ENCODE measurements at regions not wholly inside any gene's neighbourhood (a gene's known extent, or its start where the extent isn't known, plus 50 kb on each side); places are given as distances from the start of the nearest gene placed in this dataset.
"Not testable (repeated sequence)": the region's sequence is repeated elsewhere in the genome, so short reads cannot be mapped to it uniquely, and the experiment has no call there.

- Histone ChIP-seq H3K9me3 (no peaks in the 10 kb centered on the region), H3K27me3 (replicated peaks; ENCODE audit: insufficient read depth) (no peaks in the 10 kb centered on the region), H3K4me3 (no peak overlapping the region), H3K27ac (no peak overlapping the region), H3K4me1 (replicated peaks) (no peaks in the 10 kb centered on the region), H3K36me3 (no peaks in the 10 kb centered on the region)
- 69% methylated on average over 3 of the region's 3 CpGs for WGBS
- intact Hi-C loops (cut with DNase I) = no loop called here
- TF ChIP-seq POLR2AphosphoS5 (IDR thresholded peaks at IDR 0.05) (no peak), POLR2A (IDR thresholded peaks at IDR 0.05) (no peak)
- TF ChIP-seq, protein P1, sequence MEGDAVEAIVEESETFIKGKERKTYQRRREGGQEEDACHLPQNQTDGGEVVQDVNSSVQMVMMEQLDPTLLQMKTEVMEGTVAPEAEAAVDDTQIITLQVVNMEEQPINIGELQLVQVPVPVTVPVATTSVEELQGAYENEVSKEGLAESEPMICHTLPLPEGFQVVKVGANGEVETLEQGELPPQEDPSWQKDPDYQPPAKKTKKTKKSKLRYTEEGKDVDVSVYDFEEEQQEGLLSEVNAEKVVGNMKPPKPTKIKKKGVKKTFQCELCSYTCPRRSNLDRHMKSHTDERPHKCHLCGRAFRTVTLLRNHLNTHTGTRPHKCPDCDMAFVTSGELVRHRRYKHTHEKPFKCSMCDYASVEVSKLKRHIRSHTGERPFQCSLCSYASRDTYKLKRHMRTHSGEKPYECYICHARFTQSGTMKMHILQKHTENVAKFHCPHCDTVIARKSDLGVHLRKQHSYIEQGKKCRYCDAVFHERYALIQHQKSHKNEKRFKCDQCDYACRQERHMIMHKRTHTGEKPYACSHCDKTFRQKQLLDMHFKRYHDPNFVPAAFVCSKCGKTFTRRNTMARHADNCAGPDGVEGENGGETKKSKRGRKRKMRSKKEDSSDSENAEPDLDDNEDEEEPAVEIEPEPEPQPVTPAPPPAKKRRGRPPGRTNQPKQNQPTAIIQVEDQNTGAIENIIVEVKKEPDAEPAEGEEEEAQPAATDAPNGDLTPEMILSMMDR (IDR thresholded peaks at IDR 0.05) = no peak
- DNase-seq (ENCODE audit: low spot score) = no peak
Observed at GRCh38 chr11:57937431-57937830, 86.2 kb upstream of the OR9Q1 start.

DNA sequence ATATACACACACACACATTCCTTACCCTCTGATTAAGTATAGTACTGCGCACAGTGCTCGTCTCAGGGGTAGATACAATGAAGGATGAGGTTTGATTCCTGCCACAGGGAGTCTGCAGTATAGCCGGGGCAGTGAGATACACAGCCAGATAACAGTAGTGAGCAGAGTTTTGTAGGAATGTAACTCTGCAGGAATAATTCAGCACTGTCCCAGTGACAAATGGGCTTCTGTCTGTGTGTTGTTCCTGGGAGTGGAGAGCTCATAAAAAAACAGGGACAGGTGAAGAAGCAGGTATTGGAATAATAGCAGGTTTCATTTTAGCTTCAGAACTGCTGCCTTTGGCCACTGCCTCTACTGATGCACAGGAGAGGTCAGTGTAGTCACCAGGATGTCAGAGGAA, 85.3 kb upstream of the OR9Q1 start:
- WGBS = 51% methylated on average over 3 of the region's 3 CpGs
- Histone ChIP-seq H3K27ac (no peak overlapping the region), H3K4me1 (replicated peaks) (no peaks in the 10 kb centered on the region), H3K4me3 (no peak overlapping the region), H3K27me3 (replicated peaks; ENCODE audit: insufficient read depth) (no peaks in the 10 kb centered on the region), H3K36me3 (no peaks in the 10 kb centered on the region), H3K9me3 (no peaks in the 10 kb centered on the region)
- intact Hi-C loops (cut with DNase I) = no loop called here
- DNase-seq (ENCODE audit: low spot score) = no peak
- TF ChIP-seq POLR2A (IDR thresholded peaks at IDR 0.05) = no peak
- TF ChIP-seq, protein P1 (IDR thresholded peaks at IDR 0.05) = no peak
- no peak for TF ChIP-seq POLR2AphosphoS5 (IDR thresholded peaks at IDR 0.05)

DNA sequence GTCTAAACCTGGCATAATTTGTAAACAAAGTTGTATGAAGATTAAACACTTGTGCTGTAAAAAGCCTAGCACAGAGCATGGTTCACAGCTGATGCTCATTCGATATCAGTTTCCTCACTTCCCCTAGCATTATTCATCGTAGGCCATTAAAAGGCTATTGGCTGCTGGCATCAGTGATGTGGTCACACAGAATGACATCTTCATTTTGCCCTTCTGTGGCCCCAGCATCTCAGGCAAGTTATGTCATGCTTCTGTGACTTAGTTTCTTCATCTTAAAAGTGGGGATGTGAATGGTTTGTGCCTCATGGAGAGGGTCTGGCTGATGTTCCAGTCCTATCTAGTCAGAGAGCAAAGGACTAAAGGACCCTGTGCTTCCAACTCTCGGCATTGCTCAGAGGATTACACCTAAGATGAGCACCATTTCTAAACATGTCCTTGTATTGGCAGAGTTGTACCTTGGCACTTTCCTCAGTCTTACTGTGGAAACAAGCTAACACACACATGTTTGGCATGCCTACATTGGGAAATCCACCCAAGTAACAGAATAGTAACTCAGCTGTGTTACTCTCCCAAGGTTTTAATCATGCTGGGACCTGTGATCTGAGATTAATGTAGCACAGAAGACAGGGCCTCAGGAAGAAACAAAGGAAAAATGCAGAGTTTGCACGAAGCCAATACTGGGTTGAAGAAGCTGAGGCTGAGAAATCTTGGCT, 83.5 kb upstream of the OR9Q1 start:
- DNase-seq (ENCODE audit: low spot score) = no peak
- no peaks in the 10 kb centered on the region for H3K9me3 ChIP-seq
- no peak overlapping the region for H3K4me3 ChIP-seq
- no peaks in the 10 kb centered on the region for H3K4me1 ChIP-seq (replicated peaks)
- no peaks in the 10 kb centered on the region for H3K36me3 ChIP-seq
- no peak overlapping the region for H3K27ac ChIP-seq
- intact Hi-C loops (cut with DNase I) = no loop called here
- 74% methylated on average over 4 of the region's 4 CpGs for WGBS
- no peaks in the 10 kb centered on the region for H3K27me3 ChIP-seq (replicated peaks; ENCODE audit: insufficient read depth)
- TF ChIP-seq POLR2A (IDR thresholded peaks at IDR 0.05) = no peak
- TF ChIP-seq, protein P1 (IDR thresholded peaks at IDR 0.05) = no peak
- no peak for TF ChIP-seq POLR2AphosphoS5 (IDR thresholded peaks at IDR 0.05)

DNA sequence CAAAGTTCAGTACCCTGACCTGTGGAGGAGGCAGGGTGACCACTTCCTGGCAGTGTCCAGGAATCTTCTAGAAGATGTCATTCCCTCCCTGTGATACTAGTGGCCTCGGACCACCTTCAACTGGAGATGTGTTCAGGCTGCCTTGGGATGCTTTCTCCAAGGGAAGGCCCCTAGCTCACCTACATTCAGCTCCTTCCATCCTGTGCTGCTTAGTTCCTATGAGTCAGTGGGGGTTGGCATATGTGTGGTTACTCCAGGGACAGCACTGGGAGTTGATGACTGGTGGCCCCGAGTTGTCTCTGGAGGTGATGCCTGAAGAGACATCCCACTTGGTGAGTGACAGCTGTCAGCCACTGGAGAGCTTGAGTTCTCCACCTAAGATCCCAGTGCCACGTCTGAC, 81.8 kb upstream of the OR9Q1 start:
- H3K27ac ChIP-seq = no peak overlapping the region
- H3K4me1 ChIP-seq (replicated peaks) = no peaks in the 10 kb centered on the region
- WGBS = 92% methylated on average over 3 of the region's 3 CpGs
- H3K4me3 ChIP-seq = no peak overlapping the region
- intact Hi-C loops (cut with DNase I) = no loop called here
- DNase-seq (ENCODE audit: low spot score) = no peak
- H3K36me3 ChIP-seq = no peaks in the 10 kb centered on the region
- TF ChIP-seq POLR2AphosphoS5 (IDR thresholded peaks at IDR 0.05) (no peak), POLR2A (IDR thresholded peaks at IDR 0.05) (no peak)
- TF ChIP-seq, protein P1 (IDR thresholded peaks at IDR 0.05) = no peak
- H3K9me3 ChIP-seq = no peaks in the 10 kb centered on the region
- H3K27me3 ChIP-seq (replicated peaks; ENCODE audit: insufficient read depth) = no peaks in the 10 kb centered on the region

- DNase-seq (ENCODE audit: low spot score) = no peak
- intact Hi-C loops (cut with DNase I) = no loop called here
- Histone ChIP-seq H3K27ac (no peak overlapping the region), H3K4me1 (replicated peaks) (no peaks in the 10 kb centered on the region), H3K27me3 (replicated peaks; ENCODE audit: insufficient read depth) (no peaks in the 10 kb centered on the region), H3K4me3 (no peak overlapping the region), H3K9me3 (no peaks in the 10 kb centered on the region), H3K36me3 (no peaks in the 10 kb centered on the region)
- TF ChIP-seq, protein P1 (IDR thresholded peaks at IDR 0.05) = no peak
- no peak for TF ChIP-seq POLR2A (IDR thresholded peaks at IDR 0.05)
- no peak for TF ChIP-seq POLR2AphosphoS5 (IDR thresholded peaks at IDR 0.05)
- 88% methylated on average over 1 of the region's 1 CpG for WGBS
Observed at GRCh38 chr11:57942808-57943207, 80.9 kb upstream of the OR9Q1 start.

- H3K4me1 ChIP-seq (replicated peaks); H3K9me3 ChIP-seq; H3K36me3 ChIP-seq; H3K27ac ChIP-seq; intact Hi-C loops (cut with DNase I); DNase-seq (ENCODE audit: low spot score); H3K4me3 ChIP-seq; H3K27me3 ChIP-seq (replicated peaks; ENCODE audit: insufficient read depth): not testable (repeated sequence)
- WGBS = 90% methylated on average over 19 of the region's 28 CpGs
Observed at GRCh38 chr11:57943766-57944165, 79.9 kb upstream of the OR9Q1 start.

All from prostate gland (tissue), 2 donors.